Testis (tissue), 2 donors: ENCODE measurements at regions not wholly inside any gene's neighbourhood (a gene's known extent, or its start where the extent isn't known, plus 50 kb on each side); places are given as distances from the start of the nearest gene placed in this dataset.

ENCODE experiments used
- DNase-seq: peaks from one replicate; pipeline ENCODE4 v3.0.0-alpha.2; 2019
- H3K27ac ChIP-seq, 2 donors: fragments of 200-600 bp; sonication (generic); one replicate each; pipeline ENCODE4 v1.5.1; 2019
- H3K27me3 ChIP-seq: fragments of 200-600 bp; sonication (generic); one replicate; pipeline ENCODE4 v1.5.1; 2019
- H3K36me3 ChIP-seq: fragments of 200-600 bp; sonication (generic); one replicate; pipeline ENCODE4 v1.5.1; 2017; ENCODE audit warnings: low read depth; ENCODE audit errors: missing control alignments
- H3K4me1 ChIP-seq: fragments of 200-600 bp; sonication (generic); one replicate; pipeline ENCODE4 v1.5.1; 2019
- H3K4me3 ChIP-seq, 2 donors: fragments of 200-600 bp; sonication (generic); one replicate each; pipeline ENCODE4 v1.5.1; 2017 to 2019
- H3K9me3 ChIP-seq: fragments of 200-600 bp; sonication (generic); one replicate; pipeline ENCODE4 v1.5.1; 2017
- POLR2A ChIP-seq: fragments of 450-650 bp; IDR thresholded peaks from one replicate; pipeline ENCODE4 v1.6.1; 2017; ENCODE audit warnings: antibody characterized with exemption, mild to moderate bottlenecking, moderate library complexity
- WGBS, 2 donors: methylation state at CpG; one replicate each; pipeline ENCODE4 v1.1.5; 2018; 5-methylcytosine and 5-hydroxymethylcytosine counted together
- intact Hi-C: fragments of 100-400 bp; cut with DNase I; formaldehyde crosslinking; loops from one replicate; pipeline ENCODE4 v1.15.1; 2023; ENCODE audit warnings: low total_unique reads
- TF ChIP-seq, protein P1 (sequence below), 3 experiments: fragments of 450-650 bp in 2 of 3; fragments of 200-600 bp in 1 of 3; sonication (generic) in 1 of 3; IDR thresholded peaks; one replicate each; pipeline ENCODE4 v1.5.1; 2016 to 2019; ENCODE audit warnings: antibody characterized with exemption in 3 of 3, mild to moderate bottlenecking in 2 of 3, moderate library complexity in 1 of 3

DNA sequence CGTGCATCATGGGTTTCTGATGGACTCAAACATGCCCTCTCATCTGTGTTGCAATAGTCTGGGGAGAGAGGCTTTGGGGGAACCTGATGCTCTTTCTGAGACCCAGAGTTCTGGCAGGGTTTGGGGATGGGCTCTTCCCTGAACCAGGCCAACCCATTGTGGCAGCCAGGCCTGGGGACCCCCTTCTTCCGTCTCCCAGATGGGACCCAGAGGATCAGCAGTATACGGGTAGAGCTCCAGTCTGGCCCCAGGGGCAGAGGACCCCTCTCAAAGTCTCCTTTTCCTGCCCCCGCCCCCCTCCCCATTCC lies 333.7 kb downstream of the DYSF start:
- Histone ChIP-seq H3K27me3 (no peaks in the 10 kb centered on the region), H3K36me3 (no peaks in the 10 kb centered on the region), H3K4me3 (no peak overlapping the region), H3K4me1 (no peaks in the 10 kb centered on the region), H3K27ac (no peak overlapping the region), H3K9me3 (no peaks in the 10 kb centered on the region)
- no peak for DNase-seq
- WGBS, 2 donors: 92% methylated on average over 4 of the region's 4 CpGs; no CpG with 5 or more reads in 1 of the 2 donors
- intact Hi-C loops: no loop called here
- no peak for TF ChIP-seq POLR2A
- TF ChIP-seq, protein P1, sequence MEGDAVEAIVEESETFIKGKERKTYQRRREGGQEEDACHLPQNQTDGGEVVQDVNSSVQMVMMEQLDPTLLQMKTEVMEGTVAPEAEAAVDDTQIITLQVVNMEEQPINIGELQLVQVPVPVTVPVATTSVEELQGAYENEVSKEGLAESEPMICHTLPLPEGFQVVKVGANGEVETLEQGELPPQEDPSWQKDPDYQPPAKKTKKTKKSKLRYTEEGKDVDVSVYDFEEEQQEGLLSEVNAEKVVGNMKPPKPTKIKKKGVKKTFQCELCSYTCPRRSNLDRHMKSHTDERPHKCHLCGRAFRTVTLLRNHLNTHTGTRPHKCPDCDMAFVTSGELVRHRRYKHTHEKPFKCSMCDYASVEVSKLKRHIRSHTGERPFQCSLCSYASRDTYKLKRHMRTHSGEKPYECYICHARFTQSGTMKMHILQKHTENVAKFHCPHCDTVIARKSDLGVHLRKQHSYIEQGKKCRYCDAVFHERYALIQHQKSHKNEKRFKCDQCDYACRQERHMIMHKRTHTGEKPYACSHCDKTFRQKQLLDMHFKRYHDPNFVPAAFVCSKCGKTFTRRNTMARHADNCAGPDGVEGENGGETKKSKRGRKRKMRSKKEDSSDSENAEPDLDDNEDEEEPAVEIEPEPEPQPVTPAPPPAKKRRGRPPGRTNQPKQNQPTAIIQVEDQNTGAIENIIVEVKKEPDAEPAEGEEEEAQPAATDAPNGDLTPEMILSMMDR (IDR thresholded peaks at IDR 0.05): no peak

DNA sequence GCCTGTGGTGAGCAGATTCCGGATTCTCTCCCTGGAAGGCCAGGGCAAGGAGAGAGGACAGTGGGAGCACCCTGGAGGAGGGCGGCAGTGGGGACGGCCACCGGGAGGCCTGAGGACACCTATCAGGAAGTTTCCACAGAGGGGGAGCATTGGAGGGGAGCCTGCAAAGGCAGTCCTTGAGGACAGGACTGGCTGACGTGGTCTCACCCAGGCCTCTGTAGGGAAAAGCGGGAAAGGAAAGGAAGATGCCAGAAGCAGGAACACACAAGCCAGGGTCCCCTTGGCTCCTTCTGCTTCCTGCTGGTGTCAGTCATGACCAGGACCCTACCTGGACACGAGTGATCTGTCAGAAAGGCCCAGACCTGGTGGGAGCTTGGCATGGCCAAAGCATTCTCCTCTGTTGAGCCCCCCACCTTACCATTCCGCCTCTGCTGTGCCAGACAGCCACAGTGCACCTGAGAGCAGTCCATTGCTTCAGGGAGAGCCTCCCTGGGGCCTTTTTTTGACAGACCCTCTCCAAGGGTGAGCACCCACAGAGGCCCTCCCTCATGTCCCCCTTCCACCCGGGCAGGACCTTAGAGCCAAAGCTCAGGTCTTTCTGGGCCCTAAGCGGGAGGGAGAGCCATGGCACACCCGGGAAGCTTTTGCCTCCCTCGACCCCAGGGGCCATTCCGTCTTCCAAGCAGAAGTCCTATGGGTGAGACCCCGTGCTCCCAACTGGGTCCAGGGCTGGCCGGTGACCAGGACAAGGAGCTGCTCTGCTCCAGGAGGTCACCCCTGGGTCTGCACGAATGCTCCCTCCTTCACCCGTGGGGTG lies 333.1 kb downstream of the DYSF start:
- H3K27ac ChIP-seq: no peak overlapping the region
- no peak overlapping the region for H3K4me3 ChIP-seq
- no peaks in the 10 kb centered on the region for H3K36me3 ChIP-seq
- TF ChIP-seq, protein P1 (IDR thresholded peaks at IDR 0.05): no peak
- no peak for TF ChIP-seq POLR2A
- H3K9me3 ChIP-seq: no peaks in the 10 kb centered on the region
- no peaks in the 10 kb centered on the region for H3K4me1 ChIP-seq
- intact Hi-C loops: no loop called here
- H3K27me3 ChIP-seq: no peaks in the 10 kb centered on the region
- no peak for DNase-seq
- WGBS, 2 donors: 85 to 91% methylated on average over 11 to 17 of the region's 17 CpGs

DNA sequence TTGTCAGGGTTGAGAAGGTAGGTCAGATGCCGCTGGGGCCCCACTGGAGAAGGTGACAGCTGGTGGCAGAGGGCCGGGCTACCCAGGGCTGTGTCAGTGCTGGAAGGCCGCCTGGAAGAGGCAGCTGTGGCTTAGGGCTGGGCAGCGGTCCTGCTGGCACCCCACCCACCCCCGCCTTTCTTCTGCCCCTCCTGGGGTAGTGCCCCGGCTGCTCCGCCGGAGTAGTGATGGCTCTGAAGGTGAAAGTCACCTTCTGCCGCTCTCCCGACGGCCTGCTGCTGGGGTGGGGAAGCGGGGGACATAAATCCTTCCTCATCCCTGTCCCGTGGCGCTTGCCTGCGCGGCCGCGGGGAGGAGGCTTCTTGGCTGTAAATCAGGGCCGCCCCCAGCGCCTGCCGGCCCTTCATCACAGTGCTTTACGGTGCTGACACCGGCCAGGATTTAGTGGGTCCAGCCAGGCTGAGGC lies 332.2 kb downstream of the DYSF start:
- Histone ChIP-seq H3K27ac (no peak overlapping the region), H3K27me3 (no peaks in the 10 kb centered on the region), H3K4me1 (no peaks in the 10 kb centered on the region), H3K4me3 (no peak overlapping the region), H3K9me3 (no peaks in the 10 kb centered on the region), H3K36me3 (no peaks in the 10 kb centered on the region)
- DNase-seq: no peak
- 58 to 67% methylated on average over 1 to 23 of the region's 23 CpGs for WGBS, 2 donors
- TF ChIP-seq POLR2A: no peak
- TF ChIP-seq, protein P1 (IDR thresholded peaks at IDR 0.05): no peak
- intact Hi-C loops: no loop called here

DNA sequence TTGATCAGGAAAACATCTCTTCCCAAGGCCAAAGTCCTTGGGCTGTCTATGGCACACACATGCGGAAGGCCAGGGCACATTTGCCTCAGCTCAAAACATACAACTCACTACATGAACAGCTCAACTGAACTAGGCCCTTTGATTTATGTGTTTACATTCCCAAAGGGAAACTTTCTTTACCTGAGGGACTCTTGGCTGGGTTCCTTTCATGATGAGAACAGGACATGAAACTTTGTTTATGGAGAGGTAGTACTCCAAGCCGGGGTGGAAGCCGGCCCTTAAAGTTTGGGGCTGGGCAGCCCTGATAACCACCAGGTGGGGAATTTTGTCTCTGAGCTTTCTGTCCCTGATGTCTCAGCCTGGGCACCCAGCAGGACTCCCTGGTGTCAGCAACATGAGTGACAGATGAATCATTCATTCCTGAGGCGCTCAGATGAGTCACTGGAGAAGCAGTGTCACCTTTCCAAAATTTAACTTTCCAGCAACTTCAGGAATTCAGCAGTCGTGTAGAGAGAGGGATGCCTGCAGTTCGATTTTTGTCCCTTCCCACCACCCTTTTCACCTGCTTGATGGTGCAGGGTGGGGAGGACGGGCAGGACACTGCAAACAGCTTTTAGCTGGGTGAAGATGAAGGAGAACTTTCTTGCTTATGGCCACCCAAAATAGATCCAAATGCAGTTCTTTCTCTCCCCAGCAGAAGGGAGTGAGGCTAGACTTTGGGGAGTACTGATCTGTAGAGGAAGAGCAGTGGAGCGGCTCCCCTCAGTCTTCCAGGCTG lies 331.6 kb downstream of the DYSF start:
- Histone ChIP-seq H3K27me3 (no peaks in the 10 kb centered on the region), H3K9me3 (no peaks in the 10 kb centered on the region), H3K4me3 (no peak overlapping the region), H3K36me3 (no peaks in the 10 kb centered on the region), H3K27ac (no peak overlapping the region), H3K4me1 (no peaks in the 10 kb centered on the region)
- intact Hi-C loops: no loop called here
- no peak for DNase-seq
- TF ChIP-seq POLR2A: no peak
- TF ChIP-seq, protein P1 (IDR thresholded peaks at IDR 0.05): no peak
- WGBS, 2 donors: 65 to 79% methylated on average over 6 to 8 of the region's 8 CpGs
